WTC11 (cell line): ENCODE measurements at regions not wholly inside any gene's neighbourhood (a gene's known extent, or its start where the extent isn't known, plus 50 kb on each side); places are given as distances from the start of the nearest gene placed in this dataset.

Source experiments
- ATAC-seq: fragments of 200-7000 bp; cut with Tn5 transposase; 2 replicates; pipeline ENCODE4 v1.10.0; 2021; ENCODE audit warnings: mild to moderate bottlenecking, moderate library complexity
- CTCF ChIA-PET: fragments of 300-600 bp; sonication (Branson Sonifier 250); formaldehyde crosslinking; loops from one replicate; lab custom pipeline; 2021; ENCODE audit warnings: antibody characterized with exemption; lab: Charles Lee
- POLR2A ChIA-PET: fragments of 350-600 bp; sonication (Branson Sonifier 250); formaldehyde crosslinking; loops from one replicate; lab custom pipeline; 2021; ENCODE audit warnings: antibody characterized with exemption; lab: Charles Lee
- DNase-seq: peaks from one replicate; pipeline ENCODE4 v3.0.0; 2021; ENCODE audit warnings: low spot score
- H3K27ac Mint-ChIP-seq: 2 replicates; pipeline ENCODE4 v1.8.0; 2021; ENCODE audit warnings: mixed read lengths
- H3K27me3 Mint-ChIP-seq: 2 replicates; pipeline ENCODE4 v1.8.0; 2021; ENCODE audit warnings: low read depth, mild to moderate bottlenecking, moderate library complexity, mixed read lengths
- H3K36me3 Mint-ChIP-seq: 2 replicates; pipeline ENCODE4 v1.8.0; 2021; ENCODE audit warnings: mixed read lengths
- H3K4me1 Mint-ChIP-seq: 2 replicates; pipeline ENCODE4 v1.8.0; 2022; ENCODE audit warnings: mixed read lengths
- H3K4me3 Mint-ChIP-seq: 2 replicates; pipeline ENCODE4 v1.8.0; 2021; ENCODE audit warnings: mild to moderate bottlenecking, moderate library complexity, mixed read lengths
- H3K9me3 Mint-ChIP-seq: 2 replicates; pipeline ENCODE4 v1.8.0; 2021; ENCODE audit warnings: mixed read lengths
- ARID4B ChIP-seq: sonication (generic); formaldehyde crosslinking; IDR thresholded peaks from 2 replicates; pipeline ENCODE4 v1.8.0; 2023; ENCODE audit warnings: missing genetic modification reagents, mild to moderate bottlenecking, borderline replicate concordance
- CREB1 ChIP-seq: sonication (generic); formaldehyde crosslinking; IDR thresholded peaks from 2 replicates; pipeline ENCODE4 v1.8.0; 2023; ENCODE audit warnings: mild to moderate bottlenecking, missing genetic modification reagents
- E2F4 ChIP-seq: sonication (generic); formaldehyde crosslinking; IDR thresholded peaks from 2 replicates; pipeline ENCODE4 v1.8.1; 2022; ENCODE audit warnings: low read depth, mild to moderate bottlenecking, moderate library complexity, missing genetic modification reagents, borderline replicate concordance
- ESRRA ChIP-seq: sonication (generic); formaldehyde crosslinking; IDR thresholded peaks from 2 replicates; pipeline ENCODE4 v1.8.1; 2022; ENCODE audit warnings: mild to moderate bottlenecking, missing genetic modification reagents, borderline replicate concordance
- GRHL2 ChIP-seq: fragments of 250-450 bp; sonication (Bioruptor Pico); IDR thresholded peaks from 2 replicates; pipeline ENCODE4 v1.8.0; 2022; ENCODE audit warnings: mild to moderate bottlenecking, moderate library complexity; ENCODE audit not compliant: insufficient replicate concordance, severe bottlenecking
- GTF2I ChIP-seq: fragments of 250-450 bp; sonication (Bioruptor Pico); conservative IDR thresholded peaks from 2 replicates; pipeline ENCODE4 v1.4.0; 2021; ENCODE audit warnings: mild to moderate bottlenecking
- HMGA2 ChIP-seq: fragments of 250-450 bp; sonication (Bioruptor Pico); IDR thresholded peaks from 2 replicates; pipeline ENCODE4 v1.4.0; 2021; ENCODE audit warnings: mild to moderate bottlenecking, moderate library complexity
- IRF1 ChIP-seq: sonication (generic); formaldehyde crosslinking; IDR thresholded peaks from 2 replicates; pipeline ENCODE4 v1.8.0; 2023; ENCODE audit warnings: missing genetic modification reagents
- KAT7 ChIP-seq: sonication (generic); formaldehyde crosslinking; IDR thresholded peaks from 2 replicates; pipeline ENCODE4 v1.8.1; 2023; ENCODE audit warnings: missing genetic modification reagents, mild to moderate bottlenecking, borderline replicate concordance
- PRDM15 ChIP-seq: sonication (generic); formaldehyde crosslinking; IDR thresholded peaks from 2 replicates; pipeline ENCODE4 v1.8.0; 2022; ENCODE audit warnings: missing genetic modification reagents
- SMAD3 ChIP-seq: sonication (generic); formaldehyde crosslinking; IDR thresholded peaks from 2 replicates; pipeline ENCODE4 v1.8.0; 2022; ENCODE audit warnings: missing genetic modification reagents, mild to moderate bottlenecking, borderline replicate concordance
- ZNF138 ChIP-seq: sonication (generic); formaldehyde crosslinking; conservative IDR thresholded peaks from 2 replicates; pipeline ENCODE4 v1.8.1; 2022; ENCODE audit warnings: mild to moderate bottlenecking, moderate library complexity, missing genetic modification reagents

GRCh38 chr1:221098471-221099405 is 219.5 kb downstream of the HLX start (continued):
- TF ChIP-seq ARID4B (CRISPR knock-in tag) (no peak), PRDM15 (CRISPR knock-in tag) (no peak), GRHL2 (CRISPR knock-in tag) (no peak), CREB1 (CRISPR knock-in tag) (no peak)
- TF ChIP-seq, all 79 proteins: peak for 0

GRCh38 chr1:221099747-221100595 is 220.7 kb downstream of the HLX start:
- no peaks in the 10 kb centered on the region for H3K36me3 Mint-ChIP-seq
- TF ChIP-seq KAT7 (CRISPR knock-in tag) (no peak), ZNF138 (CRISPR knock-in tag) (no peak), E2F4 (CRISPR knock-in tag) (no peak), IRF1 (CRISPR knock-in tag) (no peak)
- H3K27me3 Mint-ChIP-seq: no peaks in the 10 kb centered on the region
- ChIA-PET POLR2A (no interaction called here), CTCF (no interaction called here)
- no peaks in the 10 kb centered on the region for H3K4me1 Mint-ChIP-seq
- no peak overlapping the region; the same call in 1 of the 2 replicates for H3K27ac Mint-ChIP-seq
- H3K9me3 Mint-ChIP-seq: no peaks in the 10 kb centered on the region
- DNase-seq: no peak
- H3K4me3 Mint-ChIP-seq: no peak overlapping the region
- no peak for ATAC-seq

- no peak for ATAC-seq
- no peaks in the 10 kb centered on the region for H3K9me3 Mint-ChIP-seq
- no peaks in the 10 kb centered on the region for H3K36me3 Mint-ChIP-seq
- TF ChIP-seq HMGA2: no peak
- no peak for TF ChIP-seq SMAD3 (CRISPR knock-in tag)
- no peak for TF ChIP-seq GTF2I
- TF ChIP-seq ESRRA: no peak
- H3K27ac Mint-ChIP-seq: no peak overlapping the region
- no peak for DNase-seq
- H3K4me3 Mint-ChIP-seq: no peak overlapping the region
- H3K27me3 Mint-ChIP-seq: no peaks in the 10 kb centered on the region
- H3K4me1 Mint-ChIP-seq: no peaks in the 10 kb centered on the region
- POLR2A ChIA-PET: no interaction called here
- CTCF ChIA-PET: no interaction called here
These were observed 221.4 kb downstream of the HLX start for GRCh38 chr1:221100611-221101010.
